ENCODE measurements at regions not wholly inside any gene's neighbourhood (a gene's known extent, or its start where the extent isn't known, plus 50 kb on each side); places are given as distances from the start of the nearest gene placed in this dataset.

GRCh38 chr11:131095511-131096185 is 179.4 kb upstream of the SNX19 start:
- Histone ChIP-seq H3K9ac (ENCODE audit: insufficient read depth in 1 of 2, low read length in 2 of 2) (no peak overlapping the region), H3K4me3 (no peak overlapping the region), H3K36me3 (ENCODE audit: control insufficient read depth in 4 of 4, insufficient read depth in 4 of 4, low read length in 4 of 4) (no peaks in the 10 kb centered on the region), H3K9me3 (ENCODE audit: control insufficient read depth in 4 of 4, insufficient read depth in 3 of 4, low read length in 3 of 4) (peaks cover 0 to 5% (median 0%) of the 10 kb centered on the region in 4 donors), H3K27ac (ENCODE audit: low read depth in 1 of 2, low read length in 1 of 2) (no peak overlapping the region), H3K4me1 (ENCODE audit: control insufficient read depth in 5 of 5, insufficient read depth in 5 of 5, low read length in 5 of 5) (no peaks in the 10 kb centered on the region), H3K27me3 (ENCODE audit: control insufficient read depth in 3 of 3, insufficient read depth in 3 of 3, low read length in 2 of 3) (no peaks in the 10 kb centered on the region)
- DNase-seq (no peak), ATAC-seq (ENCODE audit: insufficient read depth, low FRiP score) (no peak)
- TF ChIP-seq, protein P1, sequence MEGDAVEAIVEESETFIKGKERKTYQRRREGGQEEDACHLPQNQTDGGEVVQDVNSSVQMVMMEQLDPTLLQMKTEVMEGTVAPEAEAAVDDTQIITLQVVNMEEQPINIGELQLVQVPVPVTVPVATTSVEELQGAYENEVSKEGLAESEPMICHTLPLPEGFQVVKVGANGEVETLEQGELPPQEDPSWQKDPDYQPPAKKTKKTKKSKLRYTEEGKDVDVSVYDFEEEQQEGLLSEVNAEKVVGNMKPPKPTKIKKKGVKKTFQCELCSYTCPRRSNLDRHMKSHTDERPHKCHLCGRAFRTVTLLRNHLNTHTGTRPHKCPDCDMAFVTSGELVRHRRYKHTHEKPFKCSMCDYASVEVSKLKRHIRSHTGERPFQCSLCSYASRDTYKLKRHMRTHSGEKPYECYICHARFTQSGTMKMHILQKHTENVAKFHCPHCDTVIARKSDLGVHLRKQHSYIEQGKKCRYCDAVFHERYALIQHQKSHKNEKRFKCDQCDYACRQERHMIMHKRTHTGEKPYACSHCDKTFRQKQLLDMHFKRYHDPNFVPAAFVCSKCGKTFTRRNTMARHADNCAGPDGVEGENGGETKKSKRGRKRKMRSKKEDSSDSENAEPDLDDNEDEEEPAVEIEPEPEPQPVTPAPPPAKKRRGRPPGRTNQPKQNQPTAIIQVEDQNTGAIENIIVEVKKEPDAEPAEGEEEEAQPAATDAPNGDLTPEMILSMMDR (IDR thresholded peaks at IDR 0.05; ENCODE audit: control extremely low read depth, extremely low read depth), result no peak
- 66 to 71% methylated on average over 11 of the region's 11 CpGs for WGBS, 2 donors

DNA sequence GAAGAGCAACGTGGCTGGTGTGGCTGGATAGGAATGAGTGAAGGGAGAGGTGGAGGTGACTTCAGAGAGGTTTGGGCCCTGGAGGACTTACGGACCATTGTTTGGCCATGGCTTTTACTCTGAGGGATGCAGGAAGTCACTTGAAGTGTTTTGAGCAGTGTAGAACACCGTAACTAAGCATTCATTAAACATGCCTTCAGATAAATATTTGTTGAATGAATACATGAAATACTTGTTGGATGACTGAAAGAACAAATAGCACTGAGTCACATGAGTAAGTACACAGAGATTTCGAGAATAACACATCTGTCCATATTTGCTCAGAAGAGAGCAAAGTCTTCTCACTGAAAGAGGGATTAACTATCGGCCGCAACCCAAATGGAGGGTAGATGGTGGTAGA is 182.7 kb upstream of the SNX19 start:
- TF ChIP-seq, protein P1 (IDR thresholded peaks at IDR 0.05; ENCODE audit: control extremely low read depth, extremely low read depth), result no peak
- ATAC-seq (ENCODE audit: insufficient read depth, low FRiP score) (no peak), DNase-seq (no peak)
- peaks cover 0 to 7% (median 0%) of the 10 kb centered on the region in 4 donors for H3K9me3 ChIP-seq (ENCODE audit: control insufficient read depth in 4 of 4, insufficient read depth in 3 of 4, low read length in 3 of 4)
- H3K4me3 ChIP-seq, result no peak overlapping the region
- no peak overlapping the region for H3K9ac ChIP-seq (ENCODE audit: insufficient read depth in 1 of 2, low read length in 2 of 2)
- 64 to 74% methylated on average over 6 of the region's 6 CpGs for WGBS, 2 donors
- H3K36me3 ChIP-seq (ENCODE audit: control insufficient read depth in 4 of 4, insufficient read depth in 4 of 4, low read length in 4 of 4), result no peaks in the 10 kb centered on the region
- H3K4me1 ChIP-seq (ENCODE audit: control insufficient read depth in 5 of 5, insufficient read depth in 5 of 5, low read length in 5 of 5), result no peaks in the 10 kb centered on the region
- no peaks in the 10 kb centered on the region for H3K27me3 ChIP-seq (ENCODE audit: control insufficient read depth in 3 of 3, insufficient read depth in 3 of 3, low read length in 2 of 3)
- no peak overlapping the region for H3K27ac ChIP-seq (ENCODE audit: low read depth in 1 of 2, low read length in 1 of 2)

DNA sequence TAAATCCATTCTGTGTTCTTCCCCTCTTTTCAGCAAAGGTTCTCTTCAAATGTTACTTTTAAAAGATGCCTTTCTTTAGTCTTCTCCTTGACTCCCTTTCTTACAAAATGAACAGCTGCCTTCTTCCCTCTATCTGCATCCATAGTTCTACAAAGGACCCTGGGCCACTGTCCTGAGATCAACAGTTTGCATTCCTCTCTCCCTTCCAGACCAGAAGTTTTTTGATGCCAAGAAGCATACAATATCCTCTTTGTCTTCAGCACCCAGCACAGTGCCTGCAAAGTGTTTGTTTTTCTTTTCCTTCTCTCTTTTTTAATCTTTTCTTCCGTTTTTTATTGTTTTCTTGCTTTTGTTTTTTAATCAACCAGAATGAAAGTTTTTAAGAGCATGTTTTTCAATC is 183.5 kb upstream of the SNX19 start:
- Histone ChIP-seq H3K9me3 (ENCODE audit: control insufficient read depth in 4 of 4, insufficient read depth in 3 of 4, low read length in 3 of 4) (peaks cover 0 to 5% (median 0%) of the 10 kb centered on the region in 4 donors), H3K27me3 (ENCODE audit: control insufficient read depth in 3 of 3, insufficient read depth in 3 of 3, low read length in 2 of 3) (no peaks in the 10 kb centered on the region), H3K9ac (ENCODE audit: insufficient read depth in 1 of 2, low read length in 2 of 2) (no peak overlapping the region), H3K4me1 (ENCODE audit: control insufficient read depth in 5 of 5, insufficient read depth in 5 of 5, low read length in 5 of 5) (no peaks in the 10 kb centered on the region), H3K4me3 (no peak overlapping the region), H3K27ac (ENCODE audit: low read depth in 1 of 2, low read length in 1 of 2) (no peak overlapping the region), H3K36me3 (ENCODE audit: control insufficient read depth in 4 of 4, insufficient read depth in 4 of 4, low read length in 4 of 4) (no peaks in the 10 kb centered on the region)
- ATAC-seq (ENCODE audit: insufficient read depth, low FRiP score), result no peak
- TF ChIP-seq, protein P1 (IDR thresholded peaks at IDR 0.05; ENCODE audit: control extremely low read depth, extremely low read depth), result no peak
- WGBS, 2 donors, result 45 to 67% methylated on average over 1 of the region's 1 CpG
- no peak for DNase-seq

DNA sequence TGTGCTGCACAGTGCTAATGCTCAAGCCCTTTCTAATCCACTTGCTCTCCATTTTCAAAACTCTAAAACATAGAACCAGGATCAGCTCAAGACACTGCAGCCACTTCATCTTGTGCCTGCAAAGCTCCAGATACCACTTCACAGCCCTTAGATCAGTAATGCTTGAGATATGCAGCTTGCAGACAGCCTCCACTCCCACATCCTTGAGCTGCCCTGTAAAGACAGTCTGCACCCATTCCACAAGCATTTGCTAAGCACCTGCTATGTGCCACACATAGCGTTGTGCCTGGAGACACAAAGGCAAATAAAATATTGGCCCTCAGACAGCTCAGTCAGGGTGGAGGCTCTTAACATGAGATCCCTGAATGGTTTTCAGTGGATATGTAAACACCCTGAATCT is 192.5 kb upstream of the SNX19 start:
- TF ChIP-seq, protein P1 (IDR thresholded peaks at IDR 0.05; ENCODE audit: control extremely low read depth, extremely low read depth), result no peak
- ATAC-seq (ENCODE audit: insufficient read depth, low FRiP score) (peak; percentile 48), DNase-seq (no peak)
- Histone ChIP-seq H3K36me3 (ENCODE audit: control insufficient read depth in 4 of 4, insufficient read depth in 4 of 4, low read length in 4 of 4) (no peaks in the 10 kb centered on the region), H3K4me1 (ENCODE audit: control insufficient read depth in 5 of 5, insufficient read depth in 5 of 5, low read length in 5 of 5) (no peaks in the 10 kb centered on the region), H3K9me3 (ENCODE audit: control insufficient read depth in 4 of 4, insufficient read depth in 3 of 4, low read length in 3 of 4) (peaks cover 0 to 9% (median 0%) of the 10 kb centered on the region in 4 donors), H3K9ac (ENCODE audit: insufficient read depth in 1 of 2, low read length in 2 of 2) (no peak overlapping the region), H3K27ac (ENCODE audit: low read depth in 1 of 2, low read length in 1 of 2) (no peak overlapping the region), H3K27me3 (ENCODE audit: control insufficient read depth in 3 of 3, insufficient read depth in 3 of 3, low read length in 2 of 3) (no peaks in the 10 kb centered on the region), H3K4me3 (no peak overlapping the region)
- 60 to 72% methylated on average over 1 of the region's 1 CpG for WGBS, 2 donors
